Activated CD8-positive, alpha-beta memory T cell treated with anti-CD3 and anti-CD28 coated beads, Interleukin-2, amount 50 U/mL, for 1 hour (primary cell): ENCODE measurements at regions not wholly inside any gene's neighbourhood (a gene's known extent, or its start where the extent isn't known, plus 50 kb on each side); places are given as distances from the start of the nearest gene placed in this dataset.

Experiments
- DNase-seq: peaks from one replicate; pipeline ENCODE4 v3.0.0-alpha.2; 2020; ENCODE audit errors: extremely low read depth

GRCh38 chr2:56707218-56707617, 523.4 kb downstream of the CCDC85A start:
- no peak for DNase-seq

GRCh38 chr2:56707650-56708049, 523.9 kb downstream of the CCDC85A start:
- DNase-seq, result no peak

- DNase-seq, result no peak
Measured at GRCh38 chr2:56709181-56709580, 525.4 kb downstream of the CCDC85A start.

- DNase-seq, result no peak
Measured at GRCh38 chr2:56713161-56713676, 529.4 kb downstream of the CCDC85A start.

- DNase-seq, result no peak
Measured at GRCh38 chr2:56713978-56714377, 530.2 kb downstream of the CCDC85A start.

- DNase-seq, result no peak
Measured at GRCh38 chr2:56714400-56714799, 530.6 kb downstream of the CCDC85A start.

GRCh38 chr2:56715683-56716082, 531.9 kb downstream of the CCDC85A start:
- DNase-seq, result no peak

GRCh38 chr2:56718413-56718812, 534.6 kb downstream of the CCDC85A start:
- DNase-seq, result no peak

GRCh38 chr2:56729212-56729611, 545.4 kb downstream of the CCDC85A start:
- DNase-seq, result no peak

GRCh38 chr2:56732946-56733345, 549.2 kb downstream of the CCDC85A start:
- DNase-seq, result no peak

- no peak for DNase-seq
Measured at GRCh38 chr2:56739413-56739812, 555.6 kb downstream of the CCDC85A start.

- DNase-seq, result no peak
Measured at GRCh38 chr2:56741601-56742102, 557.9 kb downstream of the CCDC85A start.

- no peak for DNase-seq
Measured at GRCh38 chr2:56743807-56744206, 560.0 kb downstream of the CCDC85A start.

- DNase-seq, result no peak
Measured at GRCh38 chr2:56749152-56749752, 565.5 kb downstream of the CCDC85A start.

GRCh38 chr2:56753182-56753581, 569.4 kb downstream of the CCDC85A start:
- no peak for DNase-seq

- no peak for DNase-seq
Measured at GRCh38 chr2:56754066-56754615, 570.4 kb downstream of the CCDC85A start.

GRCh38 chr2:56754627-56755026, 570.8 kb downstream of the CCDC85A start:
- no peak for DNase-seq

- no peak for DNase-seq
Measured at GRCh38 chr2:56757884-56758545, 574.2 kb downstream of the CCDC85A start.

GRCh38 chr2:56763683-56764082, 579.9 kb downstream of the CCDC85A start:
- DNase-seq, result no peak

GRCh38 chr2:56768973-56769372, 585.2 kb downstream of the CCDC85A start:
- DNase-seq, result no peak

- no peak for DNase-seq
Measured at GRCh38 chr2:56770490-56770889, 586.7 kb downstream of the CCDC85A start.

GRCh38 chr2:56784046-56784445, 600.3 kb downstream of the CCDC85A start:
- DNase-seq, result no peak

GRCh38 chr2:56801214-56801613, 617.4 kb downstream of the CCDC85A start:
- no peak for DNase-seq
